H9 (cell line): ENCODE measurements at regions not wholly inside any gene's neighbourhood (a gene's known extent, or its start where the extent isn't known, plus 50 kb on each side); places are given as distances from the start of the nearest gene placed in this dataset.

Experiments
- DNase-seq: peaks from one replicate; pipeline ENCODE4 v3.0.0-alpha.2; 2017
- H2AFZ ChIP-seq: one replicate; pipeline ENCODE4 v1.6.1; 2013; ENCODE audit warnings: mild to moderate bottlenecking, low read length, control low read depth, moderate library complexity
- H2AK5ac ChIP-seq: 2 replicates; pipeline ENCODE4 v1.6.1; 2013; ENCODE audit warnings: low read length, control low read depth, mixed read lengths; ENCODE audit not compliant: insufficient read length
- H2BK120ac ChIP-seq: one replicate; pipeline ENCODE4 v1.6.1; 2013; ENCODE audit warnings: low read depth, mild to moderate bottlenecking, low read length, control low read depth, inconsistent platforms; ENCODE audit not compliant: poor library complexity, severe bottlenecking
- H2BK12ac ChIP-seq: 2 replicates; pipeline ENCODE4 v1.6.1; 2013; ENCODE audit warnings: low read length, control low read depth, mixed read lengths, low read depth; ENCODE audit not compliant: insufficient read length
- H2BK15ac ChIP-seq: 2 replicates; pipeline ENCODE4 v1.6.1; 2013; ENCODE audit warnings: low read depth, low read length, control low read depth
- H2BK20ac ChIP-seq: one replicate; pipeline ENCODE4 v1.6.1; 2013; ENCODE audit warnings: low read depth, mild to moderate bottlenecking, low read length, control low read depth, inconsistent platforms; ENCODE audit not compliant: poor library complexity, severe bottlenecking
- H2BK5ac ChIP-seq: 2 replicates; pipeline ENCODE4 v1.6.1; 2013; ENCODE audit warnings: low read length, control low read depth, mixed read lengths; ENCODE audit not compliant: insufficient read length
- H3K14ac ChIP-seq: 2 replicates; pipeline ENCODE4 v1.6.1; 2013; ENCODE audit warnings: low read length, control low read depth; ENCODE audit not compliant: insufficient read depth
- H3K18ac ChIP-seq: 2 replicates; pipeline ENCODE4 v1.6.1; 2013; ENCODE audit warnings: low read depth, mild to moderate bottlenecking, mixed read lengths, low read length, control low read depth; ENCODE audit not compliant: insufficient read length
- H3K23ac ChIP-seq: 2 replicates; pipeline ENCODE4 v1.6.1; 2013; ENCODE audit warnings: low read length, control low read depth, mixed read lengths, low read depth; ENCODE audit not compliant: insufficient read length
- H3K23me2 ChIP-seq: 2 replicates; pipeline ENCODE4 v1.6.1; 2013; ENCODE audit warnings: low read depth, mild to moderate bottlenecking, mixed read lengths, low read length, control low read depth; ENCODE audit not compliant: insufficient read length, poor library complexity, severe bottlenecking
- H3K27ac ChIP-seq: 2 replicates; pipeline ENCODE4 v1.5.1; 2013; ENCODE audit warnings: low read length, control low read depth, mixed read lengths, low read depth; ENCODE audit not compliant: insufficient read length
- H3K27me3 ChIP-seq: 2 replicates; pipeline ENCODE4 v1.6.1; 2013; ENCODE audit warnings: low read length, control low read depth, inconsistent platforms; ENCODE audit not compliant: insufficient read depth
- H3K4ac ChIP-seq: 2 replicates; pipeline ENCODE4 v1.6.1; 2013; ENCODE audit warnings: low read depth, mild to moderate bottlenecking, control low read depth, inconsistent platforms, low read length, moderate library complexity
- H3K4me1 ChIP-seq: 2 replicates; pipeline ENCODE4 v1.6.1; 2013; ENCODE audit warnings: low read length, control low read depth, inconsistent platforms; ENCODE audit not compliant: insufficient read depth
- H3K4me2 ChIP-seq: 2 replicates; pipeline ENCODE4 v1.6.1; 2013; ENCODE audit warnings: low read length, control low read depth, mixed read lengths; ENCODE audit not compliant: insufficient read length, insufficient read depth
- H3K56ac ChIP-seq: 2 replicates; pipeline ENCODE4 v1.6.1; 2013; ENCODE audit warnings: low read depth, mild to moderate bottlenecking, mixed read lengths, low read length, control low read depth; ENCODE audit not compliant: insufficient read length
- H3K79me1 ChIP-seq: 2 replicates; pipeline ENCODE4 v1.6.1; 2013; ENCODE audit warnings: low read depth, mild to moderate bottlenecking, moderate library complexity, low read length, control low read depth, inconsistent platforms; ENCODE audit not compliant: insufficient read depth, poor library complexity, severe bottlenecking
- H3K79me2 ChIP-seq: 2 replicates; pipeline ENCODE4 v1.6.1; 2013; ENCODE audit warnings: low read length, control low read depth, inconsistent platforms; ENCODE audit not compliant: insufficient read depth
- H3K9ac ChIP-seq: 2 replicates; pipeline ENCODE4 v1.6.1; 2013; ENCODE audit warnings: low read length, control low read depth, mixed read lengths; ENCODE audit not compliant: insufficient read length; ENCODE audit errors: extremely low read depth
- H3K9me3 ChIP-seq: one replicate; pipeline ENCODE4 v1.6.1; 2013; ENCODE audit warnings: low read depth, low read length, inconsistent platforms; ENCODE audit not compliant: control insufficient read depth
- H3T11ph ChIP-seq: one replicate; pipeline ENCODE4 v1.6.1; 2013; ENCODE audit warnings: mild to moderate bottlenecking, low read length, control low read depth, inconsistent platforms
- H4K20me1 ChIP-seq: one replicate; pipeline ENCODE4 v1.6.1; 2013; ENCODE audit not compliant: control insufficient read depth, insufficient read length, insufficient read depth
- H4K5ac ChIP-seq: 2 replicates; pipeline ENCODE4 v1.6.1; 2013; ENCODE audit warnings: low read depth, mild to moderate bottlenecking, mixed read lengths, low read length, control low read depth; ENCODE audit not compliant: insufficient read length
- H4K8ac ChIP-seq: replicated peaks from 2 replicates; pipeline ENCODE4 v1.6.1; 2013; ENCODE audit warnings: low read length, control low read depth, mixed read lengths, low read depth; ENCODE audit not compliant: insufficient read length
- H4K91ac ChIP-seq: 2 replicates; pipeline ENCODE4 v1.6.1; 2013; ENCODE audit warnings: low read depth, mild to moderate bottlenecking, moderate library complexity, mixed read lengths, low read length, control low read depth; ENCODE audit not compliant: insufficient read length
- H3K27ac Mint-ChIP-seq, 3 experiments: 2 replicates in 2 of 3; 3 replicates in 1 of 3; pipeline ENCODE4 v1.8.0; 2020 to 2021; ENCODE audit warnings: mixed read lengths in 3 of 3, mild to moderate bottlenecking in 1 of 3, moderate library complexity in 1 of 3
- H3K27me3 Mint-ChIP-seq: 2 replicates; pipeline ENCODE4 v1.8.0; 2021; ENCODE audit warnings: low read depth, mild to moderate bottlenecking, moderate library complexity, mixed read lengths
- H3K36me3 Mint-ChIP-seq, 3 experiments: 2 replicates in 2 of 3; 3 replicates in 1 of 3; pipeline ENCODE4 v1.8.0; 2020 to 2021; ENCODE audit warnings: low read depth in 3 of 3, mixed read lengths in 3 of 3; ENCODE audit not compliant: insufficient read depth in 1 of 3
- H3K4me1 Mint-ChIP-seq, 2 experiments: 2 replicates each; pipeline ENCODE4 v1.8.0; 2020; ENCODE audit warnings: mixed read lengths in 2 of 2
- H3K4me3 Mint-ChIP-seq, 2 experiments: 2 replicates in 1 of 2; 3 replicates in 1 of 2; pipeline ENCODE4 v1.8.0; 2020 to 2021; ENCODE audit warnings: mild to moderate bottlenecking in 2 of 2, mixed read lengths in 2 of 2, moderate library complexity in 1 of 2
- H3K9me3 Mint-ChIP-seq, 2 experiments: 2 replicates in 1 of 2; 3 replicates in 1 of 2; pipeline ENCODE4 v1.8.0; 2020; ENCODE audit warnings: mild to moderate bottlenecking in 2 of 2, mixed read lengths in 2 of 2, moderate library complexity in 1 of 2
- CTCF ChIP-seq: fragments of 200-600 bp; sonication (generic); conservative IDR thresholded peaks from 3 replicates; pipeline ENCODE4 v1.8.0; 2021; ENCODE audit warnings: antibody characterized with exemption, mild to moderate bottlenecking
- WGBS: extraction: QIAGEN DNeasy Blood & Tissue Kit; methylation state at CpG from one replicate; pipeline ENCODE4 v1.1.7; 2013; ENCODE audit warnings: missing lambda C conversion rate, low lambda C conversion rate, mixed read lengths; ENCODE audit not compliant: insufficient read length; ENCODE audit errors: extremely low coverage; 5-methylcytosine and 5-hydroxymethylcytosine counted together

GRCh38 chr5:68380078-68380477 is 164.5 kb downstream of the PIK3R1 start:
- no peaks in the 10 kb centered on the region for H3K4me1 ChIP-seq
- WGBS = no CpG with 5 or more reads among the region's 2 CpGs
- DNase-seq = no peak
- no peak overlapping the region for H3K23ac ChIP-seq
- no peaks in the 10 kb centered on the region for H3K23me2 ChIP-seq
- H3K36me3 Mint-ChIP-seq = no peaks in the 10 kb centered on the region
- H3K79me1 ChIP-seq = no peaks in the 10 kb centered on the region
- no peak overlapping the region for H3K27ac Mint-ChIP-seq
- no peak overlapping the region for H2BK5ac ChIP-seq
- no peak overlapping the region for H2AK5ac ChIP-seq
- H2BK20ac ChIP-seq = no peak overlapping the region
- no peaks in the 10 kb centered on the region for H3K27me3 Mint-ChIP-seq
- no peak overlapping the region for H2BK120ac ChIP-seq
- H3K14ac ChIP-seq = no peak overlapping the region
- H3K4me1 Mint-ChIP-seq = peaks cover 14 to 15% of the 10 kb centered on the region in 2 experiments
- no peak overlapping the region for H3K4me2 ChIP-seq
- H3K4me3 Mint-ChIP-seq = no peak overlapping the region
- H2BK12ac ChIP-seq = no peak overlapping the region
- H4K91ac ChIP-seq = no peak overlapping the region
- H3K9me3 ChIP-seq = no peaks in the 10 kb centered on the region
- no peak overlapping the region for H3K56ac ChIP-seq
- no peak overlapping the region for H3T11ph ChIP-seq
- H3K9ac ChIP-seq = no peak overlapping the region
- no peak overlapping the region for H4K5ac ChIP-seq
- H2BK15ac ChIP-seq = no peak overlapping the region
- H3K27ac ChIP-seq = no peak overlapping the region
- no peak overlapping the region for H3K18ac ChIP-seq
- no peaks in the 10 kb centered on the region for H3K79me2 ChIP-seq
- TF ChIP-seq CTCF = no peak
- H4K20me1 ChIP-seq = no peaks in the 10 kb centered on the region
- H2AFZ ChIP-seq = no peak overlapping the region
- no peak overlapping the region for H4K8ac ChIP-seq
- no peaks in the 10 kb centered on the region; a peak in 1 of 5 replicates for H3K9me3 Mint-ChIP-seq
- no peak overlapping the region for H3K4ac ChIP-seq
- H3K27me3 ChIP-seq = no peaks in the 10 kb centered on the region
